GM12864 (cell line): ENCODE measurements at regions not wholly inside any gene's neighbourhood (a gene's known extent, or its start where the extent isn't known, plus 50 kb on each side); places are given as distances from the start of the nearest gene placed in this dataset.

Experiments
- DNase-seq: peaks from one replicate; pipeline ENCODE4 v3.0.0-alpha.2; 2011; ENCODE audit warnings: low read depth
- H3K4me3 ChIP-seq: 2 replicates; pipeline ENCODE4 v1.5.1; 2011; ENCODE audit warnings: mild to moderate bottlenecking, low read depth, low read length, control low read depth
- CTCF ChIP-seq: IDR thresholded peaks from 2 replicates; pipeline ENCODE4 v1.5.1; 2011; ENCODE audit warnings: low read depth, mild to moderate bottlenecking, moderate library complexity, low read length, control low read depth, inconsistent platforms; ENCODE audit errors: missing control alignments

DNA sequence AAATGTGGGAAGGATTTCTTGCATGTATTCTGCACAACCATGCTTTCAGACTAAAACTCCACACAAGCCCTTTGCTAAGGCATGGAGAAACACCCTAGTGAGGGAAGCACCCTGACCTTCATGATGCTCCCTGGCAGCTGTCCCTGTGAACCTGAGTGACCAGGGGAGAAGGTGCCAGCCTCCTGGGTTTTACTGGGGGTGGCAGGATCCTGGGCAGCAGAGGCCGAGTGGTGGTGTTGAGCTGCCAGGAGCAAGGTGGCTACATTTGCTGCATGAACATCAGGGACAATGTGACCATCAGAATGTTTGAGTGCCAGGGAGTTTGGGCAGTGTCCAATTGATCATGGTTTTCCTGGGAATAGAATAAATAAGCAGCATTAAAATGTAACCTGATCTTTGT lies 437.9 kb downstream of the TCERG1L start:
- no peak for DNase-seq
- no peak for TF ChIP-seq CTCF
- H3K4me3 ChIP-seq, result no peak overlapping the region

DNA sequence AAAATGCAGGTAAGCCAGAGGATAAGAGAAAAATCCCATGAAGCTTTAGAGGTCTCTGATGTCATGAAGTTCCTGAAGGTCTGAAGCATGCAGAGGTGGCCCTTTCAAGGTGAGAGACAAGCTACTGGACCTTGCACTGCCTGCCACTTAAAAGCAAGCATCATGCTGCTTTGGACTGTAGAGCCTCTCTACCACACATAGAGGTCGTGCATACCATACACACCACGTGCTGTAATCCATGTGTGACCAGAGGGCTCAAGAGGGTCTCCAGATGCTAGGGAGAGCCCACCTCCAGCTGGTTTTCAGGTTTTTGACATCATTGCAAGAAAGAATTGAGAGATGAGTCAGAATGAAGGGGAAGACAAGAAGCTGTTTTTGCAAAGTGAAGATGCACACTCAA lies 436.4 kb downstream of the TCERG1L start:
- no peak for TF ChIP-seq CTCF
- DNase-seq, result no peak
- no peak overlapping the region for H3K4me3 ChIP-seq

GRCh38 chr10:130875897-130876472 lies 435.5 kb downstream of the TCERG1L start:
- no peak for DNase-seq
- no peak for TF ChIP-seq CTCF
- H3K4me3 ChIP-seq, result no peak overlapping the region

GRCh38 chr10:130877126-130877525 lies 434.4 kb downstream of the TCERG1L start:
- no peak overlapping the region for H3K4me3 ChIP-seq
- TF ChIP-seq CTCF, result no peak
- no peak for DNase-seq

DNA sequence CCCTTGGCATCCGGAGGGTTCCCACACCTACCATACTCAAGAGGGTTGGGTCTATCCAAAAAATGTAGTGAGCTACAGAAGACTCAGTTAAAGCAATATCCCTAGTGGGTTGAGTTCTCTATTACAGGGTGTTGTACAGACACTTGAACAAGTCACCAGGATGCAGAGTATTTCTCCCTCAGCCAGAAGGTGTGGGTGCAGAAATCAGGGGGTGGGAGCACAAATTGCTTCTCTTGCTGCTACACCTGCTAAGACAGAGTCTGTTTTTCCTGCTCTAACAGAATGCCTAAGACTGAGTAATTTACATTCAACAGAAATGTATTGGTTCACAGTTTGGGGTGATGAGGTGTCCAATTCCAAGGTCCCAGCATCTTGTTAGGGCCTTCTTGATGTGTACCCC lies 433.4 kb downstream of the TCERG1L start:
- DNase-seq, result no peak
- H3K4me3 ChIP-seq, result no peak overlapping the region
- TF ChIP-seq CTCF, result no peak

DNA sequence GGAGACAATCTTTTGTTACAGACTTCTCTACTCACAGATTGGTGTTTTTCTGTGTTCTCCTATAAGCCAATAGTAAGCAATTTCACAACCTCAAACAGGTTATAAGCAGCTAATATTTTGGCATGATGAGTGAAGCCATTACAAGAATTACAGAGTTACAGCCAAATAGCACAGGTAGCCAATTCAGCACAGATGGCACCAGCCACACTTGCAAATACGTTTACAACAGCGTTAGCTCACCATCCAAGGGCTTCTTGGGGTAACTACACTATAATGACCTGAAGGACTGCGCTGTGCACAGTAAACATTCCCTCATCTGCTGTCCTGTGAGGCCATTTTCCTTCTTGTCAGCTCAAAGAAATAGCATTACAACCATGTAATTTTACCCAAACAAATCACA lies 428.6 kb downstream of the TCERG1L start:
- no peak for TF ChIP-seq CTCF

GRCh38 chr10:130884456-130884855 lies 427.1 kb downstream of the TCERG1L start:
- TF ChIP-seq CTCF, result no peak
- no peak overlapping the region for H3K4me3 ChIP-seq
- no peak for DNase-seq

More for the DNA sequence above, 428.6 kb downstream of the TCERG1L start:
- H3K4me3 ChIP-seq, result no peak overlapping the region
- DNase-seq, result no peak
